Uterus (tissue), 2 donors: ENCODE measurements at regions not wholly inside any gene's neighbourhood (a gene's known extent, or its start where the extent isn't known, plus 50 kb on each side); places are given as distances from the start of the nearest gene placed in this dataset.

Source experiments
- CTCF ChIP-seq, 4 experiments: fragments of 200-600 bp in 2 of 4; fragments of 450-650 bp in 2 of 4; sonication (generic) in 2 of 4; IDR thresholded peaks; one replicate each; pipeline ENCODE4 v1.5.1; 2016 to 2019; ENCODE audit warnings: antibody characterized with exemption in 4 of 4, mild to moderate bottlenecking in 2 of 4, moderate library complexity in 1 of 4
- POLR2A ChIP-seq, 2 donors: fragments of 450-650 bp; IDR thresholded peaks; one replicate each; pipeline ENCODE4 v1.6.1; 2016; ENCODE audit warnings: antibody characterized with exemption in 2 of 2, mild to moderate bottlenecking in 1 of 2, moderate library complexity in 1 of 2

- TF ChIP-seq CTCF (IDR thresholded peaks at IDR 0.05): no peak
- no peak for TF ChIP-seq POLR2A (IDR thresholded peaks at IDR 0.05)
Observed at GRCh38 chr5:54872810-54873209, 112.6 kb downstream of the ESM1 start.
